Ovary (tissue), 3 donors: ENCODE measurements at regions not wholly inside any gene's neighbourhood (a gene's known extent, or its start where the extent isn't known, plus 50 kb on each side); places are given as distances from the start of the nearest gene placed in this dataset.

Source experiments
- CTCF ChIP-seq, 3 donors: fragments of 450-650 bp in 2 of 3; fragments of 200-600 bp in 1 of 3; IDR thresholded peaks; one replicate each; pipeline versions ENCODE4 v1.5.1 to v1.8.0; 2016 to 2022; ENCODE audit warnings: antibody characterized with exemption in 3 of 3, mild to moderate bottlenecking in 1 of 3
- POLR2A ChIP-seq: fragments of 450-650 bp; IDR thresholded peaks from one replicate; pipeline ENCODE4 v1.6.1; 2017; ENCODE audit warnings: antibody characterized with exemption, mild to moderate bottlenecking, moderate library complexity
- donor health status: DM: no; HTN: no; CAD: no.

GRCh38 chr1:2937805-2938204 lies 83.5 kb upstream of the ACTRT2 start:
- no peak for TF ChIP-seq CTCF (IDR thresholded peaks at IDR 0.05)
- no peak for TF ChIP-seq POLR2A
